Spleen (tissue), 11 donors: ENCODE measurements at regions not wholly inside any gene's neighbourhood (a gene's known extent, or its start where the extent isn't known, plus 50 kb on each side); places are given as distances from the start of the nearest gene placed in this dataset.

Source experiments
- DNase-seq: peaks from one replicate; pipeline ENCODE4 v3.0.0-alpha.2; 2020
- H3K27ac ChIP-seq, 8 donors: fragments of 200-600 bp; sonication (generic) in 7 of 8; 1 replicate in 4 of 8; 2 replicates in 4 of 8; pipeline versions ENCODE4 v1.5.0 to v1.8.0; 2016 to 2021; ENCODE audit warnings: inconsistent platforms in 4 of 8, mild to moderate bottlenecking in 4 of 8, moderate library complexity in 1 of 8
- H3K27me3 ChIP-seq, 7 donors: fragments of 200-600 bp; sonication (generic) in 6 of 7; replicated peaks in 1 of 7; 1 replicate in 4 of 7; 2 replicates in 3 of 7; pipeline versions ENCODE4 v1.5.0 to v1.8.0; 2016 to 2021; ENCODE audit warnings: inconsistent platforms in 3 of 7, mild to moderate bottlenecking in 1 of 7
- H3K36me3 ChIP-seq, 6 donors: fragments of 200-600 bp; sonication (generic) in 5 of 6; 1 replicate in 4 of 6; 2 replicates in 2 of 6; pipeline versions ENCODE4 v1.5.0 to v1.8.0; 2016 to 2021; ENCODE audit warnings: inconsistent platforms in 2 of 6
- H3K4me1 ChIP-seq, 6 donors: fragments of 200-600 bp; sonication (generic) in 5 of 6; 1 replicate in 3 of 6; 2 replicates in 3 of 6; pipeline versions ENCODE4 v1.5.0 to v1.8.0; 2016 to 2021; ENCODE audit warnings: inconsistent platforms in 3 of 6
- H3K4me3 ChIP-seq, 8 donors: fragments of 200-600 bp; sonication (generic) in 7 of 8; 1 replicate in 4 of 8; 2 replicates in 4 of 8; pipeline versions ENCODE4 v1.5.0 to v1.8.0; 2016 to 2021; ENCODE audit warnings: inconsistent platforms in 4 of 8, mild to moderate bottlenecking in 4 of 8, moderate library complexity in 2 of 8
- H3K9me3 ChIP-seq, 8 donors: fragments of 200-600 bp; sonication (generic) in 7 of 8; 1 replicate in 4 of 8; 2 replicates in 4 of 8; pipeline versions ENCODE4 v1.5.0 to v1.8.0; 2016 to 2021; ENCODE audit warnings: inconsistent platforms in 4 of 8
- CTCF ChIP-seq, 11 experiments: fragments of 200-600 bp in 7 of 11; fragments of 450-650 bp in 4 of 11; sonication (generic) in 4 of 11; IDR thresholded peaks in 8 of 11; conservative IDR thresholded peaks in 3 of 11; 1 replicate in 7 of 11; 2 replicates in 4 of 11; pipeline versions ENCODE4 v1.4.0 to v1.8.0; 2016 to 2021; ENCODE audit warnings: antibody characterized with exemption in 11 of 11, inconsistent platforms in 4 of 11, mild to moderate bottlenecking in 1 of 11
- POLR2A ChIP-seq, 3 donors: fragments of 450-650 bp; IDR thresholded peaks; one replicate each; pipeline ENCODE4 v1.5.1; 2017; ENCODE audit warnings: antibody characterized with exemption in 3 of 3, mild to moderate bottlenecking in 1 of 3
- POLR2AphosphoS5 ChIP-seq, 3 donors: sonication (generic); formaldehyde crosslinking; IDR thresholded peaks; one replicate each; pipeline ENCODE4 v1.5.1; 2017; ENCODE audit warnings: antibody characterized with exemption in 3 of 3
- WGBS, 5 donors: extraction: QIAGEN DNeasy Blood & Tissue Kit in 3 of 5; methylation state at CpG; one replicate each; pipeline versions ENCODE4 v1.1.5 to v1.1.7; 2013 to 2018; 5-methylcytosine and 5-hydroxymethylcytosine counted together
- intact Hi-C: fragments of 100-400 bp; cut with DNase I; formaldehyde crosslinking; loops from one replicate; pipeline ENCODE4 v1.15.0; 2023; ENCODE audit warnings: low total_unique reads
- donor health status: healthy with polysubstance abuse.
- donor health status: DM: no; HTN: no; CAD: no; lungs with moderate emphysema.
- donor health status: DM: no; HTN: no; CAD: no.
- donor health status: Bipolar disorder and iron deficiency.
- donor health status: healthy.
- donor health status: DM: no; HTN: no; CAD: no.
- donor health status: DM: yes; HTN: yes; CAD: no.

DNA sequence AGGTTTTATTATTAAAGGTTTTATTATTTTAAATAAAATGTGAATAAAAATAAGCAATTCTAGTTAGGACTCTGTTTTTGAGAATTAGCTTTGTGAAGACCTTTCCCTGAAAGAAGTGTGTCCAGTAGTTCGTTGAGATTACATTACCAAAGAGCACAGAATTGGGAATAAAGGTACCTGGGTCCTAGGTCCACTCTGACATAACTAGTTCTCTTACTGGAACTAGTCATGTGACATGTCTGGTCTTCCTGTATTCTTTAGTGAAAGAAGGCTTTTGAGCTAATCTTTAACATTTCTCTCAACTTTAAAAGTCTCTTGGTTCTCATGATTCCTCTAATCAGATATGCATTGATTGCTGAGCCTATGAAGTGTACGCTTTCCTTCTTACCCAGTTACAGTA is 292.0 kb upstream of the SMIM31 start:
- intact Hi-C loops = no loop called here
- no peak for TF ChIP-seq CTCF (IDR thresholded peaks at IDR 0.05 in 8 of 11, conservative IDR thresholded peaks at IDR 0.05 in 3 of 11)
- TF ChIP-seq POLR2A (IDR thresholded peaks at IDR 0.05) = no peak
- TF ChIP-seq POLR2AphosphoS5 (IDR thresholded peaks at IDR 0.05) = no peak
- no peaks in the 10 kb centered on the region for H3K36me3 ChIP-seq
- no peak overlapping the region for H3K27ac ChIP-seq
- 59 to 68% (median 61%) methylated on average over 2 of the region's 2 CpGs for WGBS, 5 donors
- peaks cover 0 to 17% (median 2%) of the 10 kb centered on the region in 8 donors for H3K9me3 ChIP-seq
- no peak overlapping the region for H3K4me3 ChIP-seq
- H3K4me1 ChIP-seq = no peaks in the 10 kb centered on the region
- DNase-seq = no peak
- no peaks in the 10 kb centered on the region for H3K27me3 ChIP-seq

- TF ChIP-seq POLR2A (IDR thresholded peaks at IDR 0.05) (no peak), POLR2AphosphoS5 (IDR thresholded peaks at IDR 0.05) (no peak), CTCF (IDR thresholded peaks at IDR 0.05 in 8 of 11, conservative IDR thresholded peaks at IDR 0.05 in 3 of 11) (no peak)
Observed at GRCh38 chr4:164462471-164462870, 291.5 kb upstream of the SMIM31 start.

DNA sequence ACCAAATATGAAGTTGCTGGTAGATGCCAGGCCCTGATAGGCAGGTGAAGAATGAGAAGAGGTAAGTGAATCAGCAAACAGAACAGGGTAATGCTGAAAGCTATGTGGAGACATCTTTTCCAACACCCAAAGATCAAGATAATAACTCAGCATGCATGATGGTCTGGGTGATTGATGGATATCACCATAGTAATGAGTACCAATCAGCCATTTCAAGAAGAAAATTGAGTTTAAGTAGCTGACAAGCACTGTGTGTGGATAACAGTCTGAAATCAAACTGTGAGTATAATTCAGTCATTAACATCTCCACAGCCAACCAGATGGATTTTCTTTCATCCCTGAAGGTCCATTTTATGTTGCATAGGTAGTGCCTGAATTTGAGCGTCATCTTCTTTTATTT is 289.6 kb upstream of the SMIM31 start:
- Histone ChIP-seq H3K4me3 (no peak overlapping the region), H3K4me1 (no peaks in the 10 kb centered on the region), H3K27me3 (no peaks in the 10 kb centered on the region), H3K9me3 (peaks cover 0 to 13% (median 1%) of the 10 kb centered on the region in 8 donors), H3K27ac (no peak overlapping the region), H3K36me3 (no peaks in the 10 kb centered on the region)
- no peak for TF ChIP-seq POLR2AphosphoS5 (IDR thresholded peaks at IDR 0.05)
- no peak for TF ChIP-seq POLR2A (IDR thresholded peaks at IDR 0.05)
- TF ChIP-seq CTCF (IDR thresholded peaks at IDR 0.05 in 8 of 11, conservative IDR thresholded peaks at IDR 0.05 in 3 of 11) = no peak
- WGBS, 5 donors = 63 to 85% (median 74%) methylated on average over 1 of the region's 1 CpG
- DNase-seq = no peak
- intact Hi-C loops = no loop called here

More at GRCh38 chr4:164462471-164462870, 291.5 kb upstream of the SMIM31 start:
- Histone ChIP-seq H3K9me3 (peaks cover 0 to 17% (median 2%) of the 10 kb centered on the region in 8 donors), H3K4me1 (no peaks in the 10 kb centered on the region), H3K27ac (no peak overlapping the region), H3K4me3 (no peak overlapping the region), H3K27me3 (no peaks in the 10 kb centered on the region), H3K36me3 (no peaks in the 10 kb centered on the region)
- intact Hi-C loops = no loop called here
- no peak for DNase-seq

GRCh38 chr4:164467493-164467892 is 286.4 kb upstream of the SMIM31 start:
- WGBS, 5 donors = 54 to 77% (median 73%) methylated on average over 3 of the region's 3 CpGs
- TF ChIP-seq CTCF (IDR thresholded peaks at IDR 0.05 in 8 of 11, conservative IDR thresholded peaks at IDR 0.05 in 3 of 11) (no peak), POLR2AphosphoS5 (IDR thresholded peaks at IDR 0.05) (no peak), POLR2A (IDR thresholded peaks at IDR 0.05) (no peak)
- Histone ChIP-seq H3K4me3 (no peak overlapping the region), H3K9me3 (no peaks in the 10 kb centered on the region), H3K27ac (no peak overlapping the region), H3K36me3 (no peaks in the 10 kb centered on the region), H3K27me3 (no peaks in the 10 kb centered on the region), H3K4me1 (no peaks in the 10 kb centered on the region)
- DNase-seq = no peak
- intact Hi-C loops = no loop called here
